ENCODE measurements at regions not wholly inside any gene's neighbourhood (a gene's known extent, or its start where the extent isn't known, plus 50 kb on each side); places are given as distances from the start of the nearest gene placed in this dataset.

DNA sequence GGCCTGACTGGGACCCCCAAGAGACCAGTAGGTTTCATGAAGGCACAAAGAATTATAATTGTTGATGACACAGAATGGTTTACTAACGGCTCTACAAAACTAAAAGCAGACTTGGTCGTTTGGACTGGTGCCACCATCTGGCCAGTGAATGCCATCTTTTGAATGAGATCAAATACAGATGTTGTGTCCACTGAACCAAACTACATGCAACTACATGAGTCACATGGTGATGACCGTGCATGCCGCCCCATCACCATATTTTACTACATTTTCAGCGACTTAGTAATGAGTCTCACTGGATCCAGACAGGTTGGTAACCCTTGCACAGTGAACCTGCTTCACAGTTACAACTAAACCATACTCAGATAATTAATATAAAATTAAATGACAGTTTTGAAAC is 803.3 kb downstream of the DIPK2A start:
- Histone ChIP-seq H3K27me3 (replicated peaks; ENCODE audit: insufficient read depth) (no peaks in the 10 kb centered on the region), H3K27ac (no peak overlapping the region), H3K4me3 (no peak overlapping the region), H3K4me1 (ENCODE audit: control insufficient read depth in 1 of 2, low read depth in 2 of 2) (peaks cover 7 to 10% of the 10 kb centered on the region in 2 donors), H3K36me3 (no peaks in the 10 kb centered on the region), H3K9me3 (no peaks in the 10 kb centered on the region)
- DNase-seq (ENCODE audit: low spot score) (no peak), ATAC-seq (ENCODE audit: insufficient number of reproducible peaks, low FRiP score, low read depth) (no peak)
- no peak for TF ChIP-seq CTCF (IDR thresholded peaks at IDR 0.05)

DNA sequence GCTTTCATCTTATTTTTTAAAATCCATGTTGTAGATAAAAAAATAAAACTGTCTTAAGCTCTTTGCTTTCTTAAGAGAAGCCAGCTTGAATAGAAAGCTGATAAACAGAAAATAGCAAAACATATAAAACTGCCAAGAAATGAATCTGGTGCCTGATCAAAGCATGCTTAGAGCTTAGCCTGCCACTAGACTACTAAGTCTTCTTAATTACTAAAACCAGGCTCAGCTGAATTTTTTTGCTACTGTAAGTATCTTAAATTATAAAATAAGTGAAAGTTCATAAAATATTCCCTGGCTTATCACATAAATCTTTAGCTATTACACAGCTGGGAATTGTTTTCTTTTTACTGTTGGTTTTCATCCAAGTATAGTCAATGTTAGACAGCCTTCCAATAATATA is 803.9 kb downstream of the DIPK2A start:
- H3K27ac ChIP-seq, result no peak overlapping the region
- ATAC-seq (ENCODE audit: insufficient number of reproducible peaks, low FRiP score, low read depth), result no peak
- H3K9me3 ChIP-seq, result no peaks in the 10 kb centered on the region
- no peaks in the 10 kb centered on the region for H3K36me3 ChIP-seq
- no peak for DNase-seq (ENCODE audit: low spot score)
- peaks cover 7 to 10% of the 10 kb centered on the region in 2 donors for H3K4me1 ChIP-seq (ENCODE audit: control insufficient read depth in 1 of 2, low read depth in 2 of 2)
- H3K27me3 ChIP-seq (replicated peaks; ENCODE audit: insufficient read depth), result no peaks in the 10 kb centered on the region
- no peak for TF ChIP-seq CTCF (IDR thresholded peaks at IDR 0.05)
- H3K4me3 ChIP-seq, result no peak overlapping the region

DNA sequence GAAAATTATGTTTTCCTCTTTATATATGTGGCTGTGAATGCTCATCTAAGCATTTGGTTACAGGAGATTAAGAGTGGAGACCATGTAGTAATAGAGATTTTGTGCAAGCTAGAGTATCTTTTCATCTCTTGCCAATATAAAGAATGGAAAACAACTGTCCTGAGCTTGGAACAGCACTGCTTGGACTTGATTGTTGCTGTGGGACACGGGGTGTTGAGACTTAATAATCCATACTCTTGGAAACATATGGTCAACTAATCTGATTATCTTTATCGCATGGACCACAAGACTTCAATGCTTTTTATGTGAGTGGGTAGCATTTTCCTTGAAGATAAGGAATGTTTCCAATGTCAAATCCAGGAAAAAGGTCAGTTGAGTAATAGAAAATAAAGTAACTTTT is 806.3 kb downstream of the DIPK2A start:
- ATAC-seq (ENCODE audit: insufficient number of reproducible peaks, low FRiP score, low read depth) (no peak), DNase-seq (ENCODE audit: low spot score) (no peak)
- H3K4me3 ChIP-seq, result no peak overlapping the region
- H3K9me3 ChIP-seq, result no peaks in the 10 kb centered on the region
- no peak overlapping the region for H3K27ac ChIP-seq
- H3K36me3 ChIP-seq, result no peaks in the 10 kb centered on the region
- no peak for TF ChIP-seq CTCF (IDR thresholded peaks at IDR 0.05)
- no peaks in the 10 kb centered on the region for H3K27me3 ChIP-seq (replicated peaks; ENCODE audit: insufficient read depth)
- H3K4me1 ChIP-seq (ENCODE audit: control insufficient read depth in 1 of 2, low read depth in 2 of 2), result no peaks in the 10 kb centered on the region

GRCh38 chr3:144791034-144791433 is 819.4 kb downstream of the DIPK2A start:
- Histone ChIP-seq H3K27ac (no peak overlapping the region), H3K4me1 (ENCODE audit: control insufficient read depth in 1 of 2, low read depth in 2 of 2) (no peaks in the 10 kb centered on the region), H3K36me3 (no peaks in the 10 kb centered on the region), H3K9me3 (no peaks in the 10 kb centered on the region), H3K27me3 (replicated peaks; ENCODE audit: insufficient read depth) (no peaks in the 10 kb centered on the region), H3K4me3 (no peak overlapping the region)
- ATAC-seq (ENCODE audit: insufficient number of reproducible peaks, low FRiP score, low read depth) (no peak), DNase-seq (ENCODE audit: low spot score) (no peak)
- no peak for TF ChIP-seq CTCF (IDR thresholded peaks at IDR 0.05)

DNA sequence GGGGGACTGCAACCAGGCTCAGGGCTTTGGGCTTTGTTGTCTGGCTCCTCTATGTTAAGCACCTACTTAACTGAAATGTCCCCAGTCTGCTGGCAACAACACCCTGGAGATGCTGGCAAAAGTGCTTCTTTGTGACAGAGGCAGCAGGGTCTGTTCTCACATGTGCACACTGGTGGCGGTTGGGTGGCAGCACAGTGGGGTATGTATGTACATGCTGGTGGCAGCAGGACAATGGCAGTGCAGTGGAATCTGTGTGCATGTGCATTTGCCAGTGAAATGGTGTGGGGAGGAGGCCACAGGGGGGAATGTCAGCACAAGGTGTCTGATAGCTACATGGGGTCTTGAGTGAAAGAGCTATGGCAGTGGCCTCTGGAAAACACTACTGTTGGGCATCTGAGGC is 830.3 kb downstream of the DIPK2A start:
- H3K4me3 ChIP-seq, result no peak overlapping the region
- H3K4me1 ChIP-seq (ENCODE audit: control insufficient read depth in 1 of 2, low read depth in 2 of 2), result no peaks in the 10 kb centered on the region
- no peak for TF ChIP-seq CTCF (IDR thresholded peaks at IDR 0.05)
- DNase-seq (ENCODE audit: low spot score) (no peak), ATAC-seq (ENCODE audit: insufficient number of reproducible peaks, low FRiP score, low read depth) (no peak)
- no peak overlapping the region for H3K27ac ChIP-seq
- H3K27me3 ChIP-seq (replicated peaks; ENCODE audit: insufficient read depth), result no peaks in the 10 kb centered on the region
- H3K9me3 ChIP-seq, result no peaks in the 10 kb centered on the region
- H3K36me3 ChIP-seq, result no peaks in the 10 kb centered on the region
